ENCODE measurements at regions not wholly inside any gene's neighbourhood (a gene's known extent, or its start where the extent isn't known, plus 50 kb on each side); places are given as distances from the start of the nearest gene placed in this dataset.

GRCh38 chr15:87578776-87579175 lies 677.8 kb downstream of the NTRK3 start:
- Histone ChIP-seq H3K9me3 (no peaks in the 10 kb centered on the region), H3K4me1 (no peaks in the 10 kb centered on the region), H3K4me3 (no peak overlapping the region), H3K27ac (no peak overlapping the region), H3K4me2 (no peak overlapping the region)
- ChIA-PET CTCF (no interaction called here), POLR2A (no interaction called here)
- no peak for FAIRE-seq
- ATAC-seq, result no peak
- TF ChIP-seq ZC3H11A (IDR thresholded peaks at IDR 0.05) (no peak), NFE2L2 (conservative IDR thresholded peaks at IDR 0.05; ENCODE audit: low read length) (no peak), CBX2 (IDR thresholded peaks at IDR 0.05; ENCODE audit: borderline replicate concordance, low read depth) (no peak), FOSB (CRISPR knock-in tag; IDR thresholded peaks at IDR 0.05) (no peak), HOXB5 (CRISPR knock-in tag; IDR thresholded peaks at IDR 0.05) (no peak), CHD4 (IDR thresholded peaks at IDR 0.05; ENCODE audit: borderline replicate concordance) (no peak), HDAC2 (IDR thresholded peaks at IDR 0.05) (no peak), RNF2 (IDR thresholded peaks at IDR 0.05; ENCODE audit: borderline replicate concordance, low read depth) (no peak), ZFP36 (IDR thresholded peaks at IDR 0.05; ENCODE audit: borderline replicate concordance, partially characterized antibody) (no peak), FOXS1 (CRISPR knock-in tag; IDR thresholded peaks at IDR 0.05) (no peak), TP53 (CRISPR knock-in tag; IDR thresholded peaks at IDR 0.05) (no peak), ESRRA (IDR thresholded peaks at IDR 0.05; ENCODE audit: borderline replicate concordance, low read length) (no peak), HOXB13 (CRISPR knock-in tag; IDR thresholded peaks at IDR 0.05; ENCODE audit: low read depth) (no peak), E2F6 (IDR thresholded peaks at IDR 0.05; ENCODE audit: borderline replicate concordance, low read depth) (no peak), HOXA7 (CRISPR knock-in tag; IDR thresholded peaks at IDR 0.05) (no peak), SREBF2 (IDR thresholded peaks at IDR 0.05) (no peak), EP300 (IDR thresholded peaks at IDR 0.05) (no peak)
- WGBS (ENCODE audit: missing lambda C conversion rate), result 12% methylated on average over 4 of the region's 4 CpGs
- DNase-seq (ENCODE audit: low read depth in 1 of 2, low spot score in 1 of 2), result no peak

DNA sequence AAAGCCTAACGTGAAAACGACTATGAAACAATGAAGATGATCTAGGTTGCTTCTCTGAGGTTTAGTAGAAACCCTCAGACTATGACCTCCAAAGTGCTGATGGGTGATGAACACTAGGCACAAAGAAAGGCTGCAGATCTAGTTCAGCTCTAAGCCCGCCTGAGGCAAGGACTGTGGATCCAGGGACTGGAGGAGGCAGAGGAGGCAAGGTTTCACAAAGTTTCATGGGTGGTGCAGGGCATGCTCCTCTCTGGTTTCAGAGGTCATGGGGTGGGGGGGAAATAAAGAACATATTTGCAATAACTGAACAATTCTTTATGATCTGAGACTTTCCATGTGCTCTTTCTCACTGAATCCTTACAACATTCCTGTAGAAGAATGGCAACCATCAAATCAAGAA lies 679.2 kb downstream of the NTRK3 start:
- DNase-seq (ENCODE audit: low read depth in 1 of 2, low spot score in 1 of 2), result no peak
- no peak for TF ChIP-seq MAX (IDR thresholded peaks at IDR 0.05)
- TF ChIP-seq CBX2 (IDR thresholded peaks at IDR 0.05; ENCODE audit: borderline replicate concordance, low read depth), result no peak
- no peak for TF ChIP-seq EP300 (IDR thresholded peaks at IDR 0.05)
- no peak for TF ChIP-seq HOXB13 (CRISPR knock-in tag; IDR thresholded peaks at IDR 0.05; ENCODE audit: low read depth)
- no peak for TF ChIP-seq EHF (CRISPR knock-in tag; IDR thresholded peaks at IDR 0.05)
- TF ChIP-seq ESRRA (IDR thresholded peaks at IDR 0.05; ENCODE audit: borderline replicate concordance, low read length), result no peak
- Histone ChIP-seq H3K4me3 (no peak overlapping the region), H3K27ac (no peak overlapping the region), H3K4me1 (no peaks in the 10 kb centered on the region), H3K4me2 (no peak overlapping the region), H3K9me3 (no peaks in the 10 kb centered on the region)
- CTCF ChIA-PET, result no interaction called here
- POLR2A ChIA-PET, result no interaction called here
- WGBS (ENCODE audit: missing lambda C conversion rate), result 2% methylated on average over 3 of the region's 3 CpGs
- no peak for FAIRE-seq
- ATAC-seq, result no peak

GRCh38 chr15:87576486-87577176 lies 679.9 kb downstream of the NTRK3 start:
- POLR2A ChIA-PET, result no interaction called here
- CTCF ChIA-PET, result no interaction called here
- no peak for DNase-seq (ENCODE audit: low read depth in 1 of 2, low spot score in 1 of 2)
- FAIRE-seq, result no peak
- Histone ChIP-seq H3K9me3 (no peaks in the 10 kb centered on the region), H3K27ac (no peak overlapping the region), H3K4me1 (no peaks in the 10 kb centered on the region), H3K4me2 (no peak overlapping the region), H3K4me3 (no peak overlapping the region)
- no peak for ATAC-seq
- TF ChIP-seq RCOR1 (IDR thresholded peaks at IDR 0.05; ENCODE audit: low read depth, low read length), result no peak
- TF ChIP-seq RARB (CRISPR knock-in tag; IDR thresholded peaks at IDR 0.05), result no peak
- TF ChIP-seq FOSL2 (IDR thresholded peaks at IDR 0.05), result no peak
- TF ChIP-seq FOSL2 (CRISPR knock-in tag; IDR thresholded peaks at IDR 0.05), result no peak
- TF ChIP-seq JUNB (IDR thresholded peaks at IDR 0.05), result no peak
- TF ChIP-seq CHD2 (IDR thresholded peaks at IDR 0.05; ENCODE audit: low read length, partially characterized antibody), result no peak
- no peak for TF ChIP-seq HOXB5 (CRISPR knock-in tag; IDR thresholded peaks at IDR 0.05)
- no peak for TF ChIP-seq NFE2L2 (conservative IDR thresholded peaks at IDR 0.05; ENCODE audit: low read length)
- no peak for TF ChIP-seq POLR2AphosphoS2 (conservative IDR thresholded peaks at IDR 0.05; ENCODE audit: low read length)
- TF ChIP-seq FOSB (CRISPR knock-in tag; IDR thresholded peaks at IDR 0.05), result no peak
- WGBS (ENCODE audit: missing lambda C conversion rate), result 12% methylated on average over 3 of the region's 3 CpGs
